Subcutaneous abdominal adipose tissue (tissue), 5 donors: ENCODE measurements at regions not wholly inside any gene's neighbourhood (a gene's known extent, or its start where the extent isn't known, plus 50 kb on each side); places are given as distances from the start of the nearest gene placed in this dataset.
A peak's percentile ranks its signal among the peaks of the same experiment; 100 is the strongest.

Source experiments
- H3K27ac ChIP-seq: one replicate; pipeline ENCODE4 v1.7.0; 2013; ENCODE audit warnings: low read depth, mild to moderate bottlenecking, inconsistent platforms, low read length, moderate library complexity
- H3K27me3 ChIP-seq, 5 donors: one replicate each; pipeline ENCODE4 v1.7.0; 2013; ENCODE audit warnings: low read length in 5 of 5, inconsistent platforms in 1 of 5; ENCODE audit not compliant: control insufficient read depth in 5 of 5, insufficient read depth in 4 of 5
- H3K36me3 ChIP-seq, 5 donors: one replicate each; pipeline ENCODE4 v1.7.0; 2013; ENCODE audit warnings: low read length in 5 of 5; ENCODE audit not compliant: control insufficient read depth in 5 of 5, insufficient read depth in 5 of 5
- H3K4me1 ChIP-seq, 5 donors: one replicate each; pipeline ENCODE4 v1.7.0; 2013; ENCODE audit warnings: low read length in 5 of 5, mild to moderate bottlenecking in 3 of 5, moderate library complexity in 1 of 5; ENCODE audit not compliant: control insufficient read depth in 5 of 5, insufficient read depth in 5 of 5
- H3K4me3 ChIP-seq, 5 donors: one replicate each; pipeline ENCODE4 v1.7.0; 2013; ENCODE audit warnings: low read length in 5 of 5, low read depth in 1 of 5
- H3K9ac ChIP-seq, 5 donors: one replicate each; pipeline ENCODE4 v1.7.0; 2013; ENCODE audit warnings: low read length in 5 of 5, mild to moderate bottlenecking in 4 of 5, moderate library complexity in 3 of 5
- H3K9me3 ChIP-seq, 5 donors: one replicate each; pipeline ENCODE4 v1.7.0; 2013; ENCODE audit warnings: low read length in 5 of 5; ENCODE audit not compliant: control insufficient read depth in 5 of 5
- donor health status: healthy.
- donor health status: healthy.
- donor health status: healthy.
- donor health status: healthy.
- donor health status: healthy.

- Histone ChIP-seq H3K27me3 (no peaks in the 10 kb centered on the region), H3K36me3 (no peaks in the 10 kb centered on the region), H3K9me3 (no peaks in the 10 kb centered on the region), H3K27ac (no peak overlapping the region), H3K4me1 (peaks cover 9 to 55% (median 36%) of the 10 kb centered on the region in 5 donors), H3K4me3 (no peak overlapping the region), H3K9ac (no peak overlapping the region)
Observed at GRCh38 chr3:187957165-187957581, 196.8 kb upstream of the LPP start.

- no peaks in the 10 kb centered on the region for H3K36me3 ChIP-seq
- no peaks in the 10 kb centered on the region for H3K27me3 ChIP-seq
- no peaks in the 10 kb centered on the region for H3K9me3 ChIP-seq
- peak overlapping the region in 1 of 5 donors; percentile 29 for H3K9ac ChIP-seq
- H3K4me1 ChIP-seq = peaks cover 9 to 58% (median 36%) of the 10 kb centered on the region in 5 donors
- H3K4me3 ChIP-seq = no peak overlapping the region
- H3K27ac ChIP-seq = no peak overlapping the region
Observed at GRCh38 chr3:187957582-187957981, 196.4 kb upstream of the LPP start.

GRCh38 chr3:187958432-187959003 is 195.4 kb upstream of the LPP start:
- Histone ChIP-seq H3K9ac (no peak overlapping the region), H3K4me1 (peaks cover 11 to 68% (median 41%) of the 10 kb centered on the region in 5 donors), H3K9me3 (no peaks in the 10 kb centered on the region), H3K36me3 (no peaks in the 10 kb centered on the region), H3K27me3 (no peaks in the 10 kb centered on the region), H3K27ac (no peak overlapping the region), H3K4me3 (no peak overlapping the region)

GRCh38 chr3:187960820-187961219 is 193.1 kb upstream of the LPP start:
- no peaks in the 10 kb centered on the region for H3K9me3 ChIP-seq
- no peaks in the 10 kb centered on the region for H3K27me3 ChIP-seq
- no peak overlapping the region for H3K9ac ChIP-seq
- peaks cover 5 to 60% (median 26%) of the 10 kb centered on the region in 5 donors for H3K4me1 ChIP-seq
- no peak overlapping the region for H3K27ac ChIP-seq
- H3K36me3 ChIP-seq = no peaks in the 10 kb centered on the region
- no peak overlapping the region for H3K4me3 ChIP-seq

- no peaks in the 10 kb centered on the region for H3K27me3 ChIP-seq
- H3K4me3 ChIP-seq = no peak overlapping the region
- peaks cover 5 to 57% (median 26%) of the 10 kb centered on the region in 5 donors for H3K4me1 ChIP-seq
- no peaks in the 10 kb centered on the region for H3K9me3 ChIP-seq
- peak overlapping the region; percentile 1 for H3K27ac ChIP-seq
- H3K36me3 ChIP-seq = no peaks in the 10 kb centered on the region
- no peak overlapping the region for H3K9ac ChIP-seq
Observed at GRCh38 chr3:187961366-187961765, 192.6 kb upstream of the LPP start.

- Histone ChIP-seq H3K4me1 (peaks cover 5 to 47% (median 19%) of the 10 kb centered on the region in 5 donors), H3K27me3 (no peaks in the 10 kb centered on the region), H3K9ac (no peak overlapping the region), H3K4me3 (no peak overlapping the region), H3K36me3 (no peaks in the 10 kb centered on the region), H3K9me3 (no peaks in the 10 kb centered on the region), H3K27ac (peak overlapping the region; percentile 40)
Observed at GRCh38 chr3:187963003-187963676, 190.8 kb upstream of the LPP start.

- H3K36me3 ChIP-seq = no peaks in the 10 kb centered on the region
- H3K27ac ChIP-seq = peak overlapping the region; percentile 40
- H3K4me1 ChIP-seq = peaks cover 5 to 51% (median 20%) of the 10 kb centered on the region in 5 donors
- no peaks in the 10 kb centered on the region for H3K27me3 ChIP-seq
- H3K4me3 ChIP-seq = no peak overlapping the region
- no peaks in the 10 kb centered on the region for H3K9me3 ChIP-seq
- no peak overlapping the region for H3K9ac ChIP-seq
Observed at GRCh38 chr3:187963677-187964385, 190.1 kb upstream of the LPP start.

GRCh38 chr3:187964760-187965159 is 189.2 kb upstream of the LPP start:
- Histone ChIP-seq H3K9ac (no peak overlapping the region), H3K9me3 (no peaks in the 10 kb centered on the region), H3K4me1 (peaks cover 5 to 51% (median 23%) of the 10 kb centered on the region in 5 donors), H3K27ac (peak overlapping the region; percentile 40), H3K4me3 (no peak overlapping the region), H3K27me3 (no peaks in the 10 kb centered on the region), H3K36me3 (no peaks in the 10 kb centered on the region)

GRCh38 chr3:187966096-187966495 is 187.9 kb upstream of the LPP start:
- no peaks in the 10 kb centered on the region for H3K27me3 ChIP-seq
- no peak overlapping the region for H3K4me3 ChIP-seq
- no peaks in the 10 kb centered on the region for H3K9me3 ChIP-seq
- H3K4me1 ChIP-seq = peaks cover 5 to 44% (median 23%) of the 10 kb centered on the region in 5 donors
- no peak overlapping the region for H3K27ac ChIP-seq
- no peaks in the 10 kb centered on the region for H3K36me3 ChIP-seq
- no peak overlapping the region for H3K9ac ChIP-seq
